Upper lobe of left lung (tissue), 6 donors: ENCODE measurements at regions not wholly inside any gene's neighbourhood (a gene's known extent, or its start where the extent isn't known, plus 50 kb on each side); places are given as distances from the start of the nearest gene placed in this dataset.
A peak's percentile ranks its signal among the peaks of the same experiment; 100 is the strongest.

Experiments
- ATAC-seq, 2 donors: fragments of 200-7000 bp; cut with Tn5 transposase; one replicate each; pipeline ENCODE4 v1.9.1; 2022; ENCODE audit warnings: mild to moderate bottlenecking in 2 of 2, moderate library complexity in 2 of 2; ENCODE audit not compliant: low FRiP score in 2 of 2
- DNase-seq, 2 donors: peaks; one replicate each; pipeline ENCODE4 v3.0.0-alpha.2; 2019 to 2020
- H3K27ac ChIP-seq, 4 donors: fragments of 200-600 bp; sonication (generic); one replicate each; pipeline ENCODE4 v1.5.1; 2016 to 2019
- H3K27me3 ChIP-seq, 4 donors: fragments of 200-600 bp; sonication (generic); one replicate each; pipeline ENCODE4 v1.5.1; 2017 to 2019
- H3K36me3 ChIP-seq, 4 donors: fragments of 200-600 bp; sonication (generic); one replicate each; pipeline ENCODE4 v1.5.1; 2016 to 2019
- H3K4me1 ChIP-seq, 4 donors: fragments of 200-600 bp; sonication (generic); one replicate each; pipeline ENCODE4 v1.5.1; 2018 to 2019
- H3K4me3 ChIP-seq, 4 donors: fragments of 200-600 bp; sonication (generic); one replicate each; pipeline ENCODE4 v1.5.1; 2017 to 2019; ENCODE audit warnings: mild to moderate bottlenecking in 2 of 4, moderate library complexity in 1 of 4
- H3K9me3 ChIP-seq, 4 donors: fragments of 200-600 bp; sonication (generic); one replicate each; pipeline ENCODE4 v1.5.1; 2018 to 2019
- CTCF ChIP-seq, 6 experiments: fragments of 450-650 bp in 4 of 6; fragments of 200-600 bp in 2 of 6; sonication (generic) in 2 of 6; IDR thresholded peaks; one replicate each; pipeline ENCODE4 v1.5.1; 2016 to 2019; ENCODE audit warnings: antibody characterized with exemption in 6 of 6
- EP300 ChIP-seq, 4 donors: sonication (generic); formaldehyde crosslinking; IDR thresholded peaks; one replicate each; pipeline ENCODE4 v1.5.1; 2017; ENCODE audit warnings: antibody characterized with exemption in 4 of 4, control low read depth in 2 of 4
- POLR2A ChIP-seq, 4 donors: fragments of 450-650 bp; IDR thresholded peaks; one replicate each; pipeline ENCODE4 v1.5.1; 2016 to 2017; ENCODE audit warnings: antibody characterized with exemption in 4 of 4, mild to moderate bottlenecking in 2 of 4
- POLR2AphosphoS5 ChIP-seq, 2 donors: sonication (generic); formaldehyde crosslinking; IDR thresholded peaks; one replicate each; pipeline ENCODE4 v1.5.1; 2017; ENCODE audit warnings: antibody characterized with exemption in 2 of 2
- WGBS, 2 donors: methylation state at CpG; one replicate each; pipeline ENCODE4 v1.1.5; 2017 to 2018; 5-methylcytosine and 5-hydroxymethylcytosine counted together
- donor health status: DM: no; HTN: no; CAD: no; lungs with moderate emphysema.
- donor health status: DM: no; HTN: yes; CAD: no; lungs with severe emphysema.

GRCh38 chr1:177858332-177858821 lies 111.5 kb downstream of the SEC16B start:
- DNase-seq (no peak), ATAC-seq (peak in 1 of 2 donors; percentile 71)
- no peaks in the 10 kb centered on the region for H3K27me3 ChIP-seq
- no peaks in the 10 kb centered on the region for H3K9me3 ChIP-seq
- 38 to 47% methylated on average over 10 of the region's 10 CpGs for WGBS, 2 donors
- no peak overlapping the region for H3K27ac ChIP-seq
- H3K4me1 ChIP-seq = peaks cover 0 to 3% (median 0%) of the 10 kb centered on the region in 4 donors
- H3K4me3 ChIP-seq = no peak overlapping the region
- no peak for TF ChIP-seq POLR2AphosphoS5 (IDR thresholded peaks at IDR 0.05)
- no peak for TF ChIP-seq EP300 (IDR thresholded peaks at IDR 0.05)
- TF ChIP-seq CTCF (IDR thresholded peaks at IDR 0.05) = no peak
- TF ChIP-seq POLR2A (IDR thresholded peaks at IDR 0.05) = no peak
- H3K36me3 ChIP-seq = no peaks in the 10 kb centered on the region

- DNase-seq (no peak), ATAC-seq (no peak)
- H3K4me3 ChIP-seq = no peak overlapping the region
- no peak overlapping the region for H3K27ac ChIP-seq
- no peaks in the 10 kb centered on the region for H3K27me3 ChIP-seq
- no peaks in the 10 kb centered on the region for H3K9me3 ChIP-seq
- no peaks in the 10 kb centered on the region for H3K36me3 ChIP-seq
- peaks cover 0 to 3% (median 0%) of the 10 kb centered on the region in 4 donors for H3K4me1 ChIP-seq
- 90% methylated on average over 5 of the region's 5 CpGs for WGBS, 2 donors
- TF ChIP-seq POLR2AphosphoS5 (IDR thresholded peaks at IDR 0.05) (no peak), CTCF (IDR thresholded peaks at IDR 0.05) (no peak), EP300 (IDR thresholded peaks at IDR 0.05) (no peak), POLR2A (IDR thresholded peaks at IDR 0.05) (no peak)
These were observed 112.6 kb downstream of the SEC16B start for GRCh38 chr1:177857285-177857684.

GRCh38 chr1:177854951-177855350 lies 114.9 kb downstream of the SEC16B start:
- no peak for DNase-seq
- Histone ChIP-seq H3K36me3 (no peaks in the 10 kb centered on the region), H3K27ac (no peak overlapping the region), H3K4me1 (peaks cover 0 to 3% (median 0%) of the 10 kb centered on the region in 4 donors), H3K27me3 (no peaks in the 10 kb centered on the region), H3K9me3 (no peaks in the 10 kb centered on the region), H3K4me3 (no peak overlapping the region)
- no peak for TF ChIP-seq POLR2AphosphoS5 (IDR thresholded peaks at IDR 0.05)
- no peak for TF ChIP-seq EP300 (IDR thresholded peaks at IDR 0.05)
- no peak for TF ChIP-seq CTCF (IDR thresholded peaks at IDR 0.05)
- TF ChIP-seq POLR2A (IDR thresholded peaks at IDR 0.05) = no peak
- ATAC-seq = no peak

- Histone ChIP-seq H3K27ac (no peak overlapping the region), H3K9me3 (no peaks in the 10 kb centered on the region), H3K27me3 (no peaks in the 10 kb centered on the region), H3K4me3 (no peak overlapping the region), H3K4me1 (no peaks in the 10 kb centered on the region), H3K36me3 (no peaks in the 10 kb centered on the region)
- 44 to 55% methylated on average over 3 of the region's 3 CpGs for WGBS, 2 donors
- TF ChIP-seq EP300 (IDR thresholded peaks at IDR 0.05) = no peak
- TF ChIP-seq POLR2AphosphoS5 (IDR thresholded peaks at IDR 0.05) = no peak
- TF ChIP-seq CTCF (IDR thresholded peaks at IDR 0.05) = no peak
- no peak for TF ChIP-seq POLR2A (IDR thresholded peaks at IDR 0.05)
- DNase-seq (no peak), ATAC-seq (no peak)
These were observed 120.1 kb downstream of the SEC16B start for GRCh38 chr1:177849579-177850290.

- Histone ChIP-seq H3K27ac (no peak overlapping the region), H3K9me3 (no peaks in the 10 kb centered on the region), H3K4me1 (no peaks in the 10 kb centered on the region), H3K36me3 (no peaks in the 10 kb centered on the region), H3K4me3 (no peak overlapping the region), H3K27me3 (no peaks in the 10 kb centered on the region)
- ATAC-seq = no peak
- no peak for DNase-seq
- TF ChIP-seq POLR2A (IDR thresholded peaks at IDR 0.05) (no peak), POLR2AphosphoS5 (IDR thresholded peaks at IDR 0.05) (no peak), CTCF (IDR thresholded peaks at IDR 0.05) (no peak), EP300 (IDR thresholded peaks at IDR 0.05) (no peak)
These were observed 120.7 kb downstream of the SEC16B start for GRCh38 chr1:177849130-177849529.
